H1 (cell line): ENCODE measurements at regions not wholly inside any gene's neighbourhood (a gene's known extent, or its start where the extent isn't known, plus 50 kb on each side); places are given as distances from the start of the nearest gene placed in this dataset.

Experiments used
- CTCF ChIA-PET: fragments of 300-600 bp; sonication (Branson Sonifier 250); formaldehyde crosslinking; loops from one replicate; lab custom pipeline; 2021; ENCODE audit not compliant: partially characterized antibody; lab: Charles Lee
- POLR2A ChIA-PET: fragments of 300-600 bp; sonication (Branson Sonifier 250); formaldehyde crosslinking; loops from one replicate; lab custom pipeline; 2021; ENCODE audit warnings: inconsistent platforms; ENCODE audit not compliant: partially characterized antibody; lab: Charles Lee
- DNase-seq, 2 experiments: peaks; one replicate each; pipeline versions ENCODE4 v3.0.0 to v3.0.0-alpha.2; 2010 to 2022; ENCODE audit warnings: low spot score in 2 of 2, low read depth in 1 of 2, mixed read lengths in 1 of 2
- FAIRE-seq: peaks from 2 replicates; lab custom pipeline; 2011; peaks lifted over from hg19 to GRCh38; lab: Jason Lieb, UNC
- H2AFZ ChIP-seq: 2 replicates; pipeline ENCODE4 v1.8.1; 2012; ENCODE audit warnings: low read length, inconsistent platforms
- H2AK5ac ChIP-seq: 2 replicates; pipeline ENCODE4 v1.6.1; 2013; ENCODE audit warnings: low read depth, low read length
- H2BK120ac ChIP-seq: replicated peaks from 2 replicates; pipeline ENCODE3; 2013; ENCODE audit warnings: low read depth, low read length, inconsistent platforms
- H2BK12ac ChIP-seq: 2 replicates; pipeline ENCODE4 v1.6.1; 2013; ENCODE audit warnings: low read depth, low read length
- H2BK15ac ChIP-seq: 2 replicates; pipeline ENCODE4 v1.6.1; 2013; ENCODE audit warnings: low read length
- H2BK20ac ChIP-seq: 2 replicates; pipeline ENCODE4 v1.6.1; 2013; ENCODE audit warnings: low read length
- H2BK5ac ChIP-seq: 2 replicates; pipeline ENCODE4 v1.6.1; 2013; ENCODE audit warnings: low read depth, low read length
- H3K14ac ChIP-seq: 2 replicates; pipeline ENCODE4 v1.6.1; 2013; ENCODE audit warnings: inconsistent platforms; ENCODE audit not compliant: insufficient read length
- H3K18ac ChIP-seq: 2 replicates; pipeline ENCODE4 v1.6.1; 2013; ENCODE audit warnings: low read length; ENCODE audit errors: extremely low read depth
- H3K23ac ChIP-seq: 2 replicates; pipeline ENCODE4 v1.6.1; 2013; ENCODE audit warnings: inconsistent platforms; ENCODE audit not compliant: insufficient read length
- H3K23me2 ChIP-seq: 2 replicates; pipeline ENCODE4 v1.6.1; 2013; ENCODE audit warnings: low read depth, low read length
- H3K27ac ChIP-seq: 2 replicates; pipeline ENCODE4 v1.6.1; 2011; ENCODE audit warnings: low read depth, low read length, inconsistent platforms
- H3K27me3 ChIP-seq, 4 experiments: replicated peaks in 1 of 4; 1 replicate in 1 of 4; 2 replicates in 3 of 4; pipeline versions ENCODE4 v1.6.1 to v1.8.1; 2011 to 2013; ENCODE audit warnings: low read length in 3 of 4, mild to moderate bottlenecking in 3 of 4, inconsistent platforms in 2 of 4, mixed read lengths in 2 of 4, moderate library complexity in 1 of 4; ENCODE audit not compliant: control insufficient read depth in 3 of 4, insufficient read depth in 3 of 4; ENCODE audit errors: extremely low read depth in 1 of 4
- H3K36me3 ChIP-seq, 4 experiments: 2 replicates each; pipeline versions ENCODE4 v1.6.1 to v1.8.1; 2011 to 2013; ENCODE audit warnings: mild to moderate bottlenecking in 4 of 4, low read length in 3 of 4, moderate library complexity in 2 of 4, control low read depth in 1 of 4, inconsistent platforms in 1 of 4; ENCODE audit not compliant: insufficient read depth in 4 of 4, control insufficient read depth in 2 of 4
- H3K4ac ChIP-seq: replicated peaks from 2 replicates; pipeline ENCODE3; 2013; ENCODE audit warnings: low read length, low read depth, mixed read lengths, inconsistent platforms; ENCODE audit not compliant: insufficient read length
- H3K4me1 ChIP-seq, 4 experiments: replicated peaks in 1 of 4; 1 replicate in 1 of 4; 2 replicates in 3 of 4; pipeline versions ENCODE4 v1.6.1 to v1.8.1; 2011 to 2013; ENCODE audit warnings: low read length in 3 of 4, inconsistent platforms in 2 of 4, mixed read lengths in 1 of 4; ENCODE audit not compliant: insufficient read depth in 4 of 4, control insufficient read depth in 3 of 4
- H3K4me2 ChIP-seq, 2 experiments: 2 replicates each; pipeline versions ENCODE4 v1.6.1 to v1.8.1; 2011 to 2013; ENCODE audit warnings: low read depth in 2 of 2, low read length in 2 of 2, control low read depth in 1 of 2, inconsistent platforms in 1 of 2, mild to moderate bottlenecking in 1 of 2; ENCODE audit not compliant: insufficient read depth in 1 of 2
- H3K4me3 ChIP-seq, 4 experiments: fragments of 200-600, 300-600 bp in 1 of 4; sonication (generic), shearing (Covaris generic), sonication (Bioruptor Twin) in 1 of 4; 2 replicates each; pipeline versions ENCODE4 v1.5.1 to v1.8.1; 2011 to 2016; ENCODE audit warnings: low read length in 4 of 4, low read depth in 3 of 4, control low read depth in 2 of 4, inconsistent platforms in 2 of 4, mild to moderate bottlenecking in 2 of 4, mixed read lengths in 1 of 4, moderate library complexity in 1 of 4; ENCODE audit not compliant: insufficient read depth in 2 of 4; ENCODE audit errors: extremely low read depth in 1 of 4
- H3K56ac ChIP-seq: replicated peaks from 2 replicates; pipeline ENCODE3; 2013; ENCODE audit warnings: low read depth, mild to moderate bottlenecking, mixed read lengths, low read length, inconsistent platforms; ENCODE audit not compliant: insufficient read length
- H3K79me1 ChIP-seq: 2 replicates; pipeline ENCODE4 v1.6.1; 2013; ENCODE audit warnings: low read depth, low read length, control low read depth
- H3K79me2 ChIP-seq, 2 experiments: 2 replicates each; pipeline versions ENCODE4 v1.6.1 to v1.8.1; 2012 to 2013; ENCODE audit warnings: low read length in 2 of 2, mild to moderate bottlenecking in 2 of 2, inconsistent platforms in 1 of 2; ENCODE audit not compliant: insufficient read depth in 2 of 2, control insufficient read depth in 1 of 2
- H3K9ac ChIP-seq, 4 experiments: replicated peaks in 1 of 4; 1 replicate in 1 of 4; 2 replicates in 3 of 4; pipeline versions ENCODE4 v1.6.1 to v1.8.1; 2011 to 2013; ENCODE audit warnings: low read depth in 3 of 4, low read length in 3 of 4, control low read depth in 2 of 4, mild to moderate bottlenecking in 2 of 4, moderate library complexity in 2 of 4, inconsistent platforms in 1 of 4; ENCODE audit errors: extremely low read depth in 1 of 4
- H3K9me3 ChIP-seq, 2 experiments: 2 replicates each; pipeline versions ENCODE4 v1.6.1 to v1.8.1; 2012 to 2013; ENCODE audit warnings: mild to moderate bottlenecking in 2 of 2, moderate library complexity in 2 of 2, control low read depth in 1 of 2, inconsistent platforms in 1 of 2, low read depth in 1 of 2, low read length in 1 of 2, mixed read lengths in 1 of 2; ENCODE audit not compliant: insufficient read depth in 2 of 2
- H4K20me1 ChIP-seq, 2 experiments: replicated peaks in 1 of 2; 2 replicates each; pipeline versions ENCODE3 to v1.8.1; 2011 to 2013; ENCODE audit warnings: inconsistent platforms in 2 of 2, low read length in 2 of 2, mild to moderate bottlenecking in 1 of 2; ENCODE audit not compliant: insufficient read depth in 2 of 2, control insufficient read depth in 1 of 2
- H4K5ac ChIP-seq: 2 replicates; pipeline ENCODE4 v1.6.1; 2013; ENCODE audit warnings: low read length, low read depth, mixed read lengths, inconsistent platforms; ENCODE audit not compliant: insufficient read length
- H4K8ac ChIP-seq: 2 replicates; pipeline ENCODE4 v1.8.0; 2013; ENCODE audit warnings: mild to moderate bottlenecking, moderate library complexity, low read length, inconsistent platforms; ENCODE audit not compliant: insufficient read depth; ENCODE audit errors: extremely low read depth
- H4K91ac ChIP-seq: replicated peaks from 2 replicates; pipeline ENCODE3; 2013; ENCODE audit warnings: low read length, mixed read lengths, inconsistent platforms; ENCODE audit not compliant: insufficient read length
- BCL11A ChIP-seq, 2 experiments: IDR thresholded peaks; one replicate each; pipeline ENCODE4 v1.6.1; 2011; ENCODE audit warnings: low read depth in 2 of 2, low read length in 2 of 2, mild to moderate bottlenecking in 2 of 2
- CTBP2 ChIP-seq: IDR thresholded peaks from 2 replicates; pipeline ENCODE4 v1.7.0; 2011; ENCODE audit warnings: borderline replicate concordance, mild to moderate bottlenecking, moderate library complexity, mixed read lengths, low read length; ENCODE audit not compliant: insufficient read depth, insufficient read length
- EP300 ChIP-seq, 2 experiments: IDR thresholded peaks; 1 replicate in 1 of 2; 2 replicates in 1 of 2; pipeline ENCODE4 v1.6.1; 2011 to 2012; ENCODE audit warnings: low read depth in 2 of 2, low read length in 2 of 2, mild to moderate bottlenecking in 2 of 2, borderline replicate concordance in 1 of 2, inconsistent platforms in 1 of 2, moderate library complexity in 1 of 2
- JUN ChIP-seq: IDR thresholded peaks from 2 replicates; pipeline ENCODE4 v1.6.1; 2011; ENCODE audit warnings: low read depth, mild to moderate bottlenecking, improper control_type of control experiment, low read length
- MAFK ChIP-seq: IDR thresholded peaks from 2 replicates; pipeline ENCODE4 v1.6.1; 2012; ENCODE audit warnings: low read depth, mild to moderate bottlenecking, improper control_type of control experiment, low read length
- ZNF274 ChIP-seq: IDR thresholded peaks from 2 replicates; pipeline ENCODE4 v1.7.0; 2012; ENCODE audit warnings: low read length, borderline replicate concordance; ENCODE audit errors: extremely low read depth
- WGBS, 2 experiments: shearing (Covaris generic) in 1 of 2; methylation state at CpG; one replicate each; pipeline versions ENCODE4 v1.1.6 to v1.1.7; 2013 to 2015; ENCODE audit warnings: low lambda C conversion rate in 2 of 2, mixed read lengths in 2 of 2, inconsistent platforms in 1 of 2, low coverage in 1 of 2, missing lambda C conversion rate in 1 of 2; ENCODE audit not compliant: insufficient replicate concordance in 2 of 2, insufficient coverage in 1 of 2, insufficient read length in 1 of 2; ENCODE audit errors: extremely low coverage in 1 of 2, missing lambda C conversion rate in 1 of 2; 5-methylcytosine and 5-hydroxymethylcytosine counted together
- TF ChIP-seq, protein P1 (sequence below): IDR thresholded peaks from 2 replicates; pipeline ENCODE4 v1.6.1; 2012; ENCODE audit warnings: inconsistent platforms

DNA sequence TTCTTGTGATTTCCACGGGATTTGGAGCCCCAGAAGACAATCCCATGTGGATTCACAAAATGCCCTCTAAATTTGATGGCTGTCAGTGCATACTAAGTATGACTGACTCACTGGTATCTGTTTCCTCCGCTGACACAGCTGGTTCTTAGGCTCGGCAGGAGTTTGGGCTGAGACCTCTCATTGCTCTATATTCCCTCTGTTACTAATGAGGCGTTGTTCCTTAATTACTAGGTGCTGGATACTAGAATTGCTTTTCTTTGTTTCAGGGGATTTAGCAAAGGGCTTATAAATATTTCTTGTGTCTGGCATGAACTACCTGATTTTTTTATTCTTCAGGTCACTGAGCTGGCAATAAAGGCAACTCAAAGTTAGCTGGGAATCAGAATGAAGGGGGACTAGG is 53.2 kb upstream of the EHF start:
- Histone ChIP-seq H2AK5ac (no peak overlapping the region), H3K9me3 (no peaks in the 10 kb centered on the region), H3K23me2 (no peaks in the 10 kb centered on the region), H4K91ac (no peak overlapping the region), H3K4ac (no peak overlapping the region), H2BK20ac (no peak overlapping the region), H4K5ac (no peak overlapping the region), H3K9ac (no peak overlapping the region), H3K18ac (no peak overlapping the region), H2BK15ac (no peak overlapping the region), H2AFZ (no peak overlapping the region), H3K36me3 (no peaks in the 10 kb centered on the region), H2BK120ac (no peak overlapping the region), H2BK12ac (no peak overlapping the region), H4K20me1 (no peaks in the 10 kb centered on the region), H3K14ac (no peak overlapping the region), H3K56ac (no peak overlapping the region), H3K4me3 (no peak overlapping the region), H2BK5ac (no peak overlapping the region), H3K23ac (no peak overlapping the region), H3K79me1 (no peaks in the 10 kb centered on the region), H3K27me3 (no peaks in the 10 kb centered on the region), H3K4me1 (0 out of 7 replicates have a peak, but pooled peaks cover 0 to 2% (median 0%) of the 10 kb centered on the region in 4 experiments), H4K8ac (no peak overlapping the region), H3K79me2 (no peaks in the 10 kb centered on the region), H3K4me2 (no peak overlapping the region), H3K27ac (no peak overlapping the region)
- DNase-seq, result no peak
- CTCF ChIA-PET, result interaction anchor here (0.7 to 5.4 kb wide), 5 partner anchors 10 to 318 kb away, joined by 3 to 39 read pairs (median 4); no protein-coding TSS in a partner anchor
- WGBS, 2 experiments, result 92% methylated on average over 4 of the region's 4 CpGs; no CpG with 5 or more reads in 1 of the 2 experiments
- POLR2A ChIA-PET, result no interaction called here
- no peak for FAIRE-seq
- TF ChIP-seq BCL11A (IDR thresholded peaks at IDR 0.05; ENCODE audit: low read depth in 2 of 2, low read length in 2 of 2) (no peak), MAFK (no peak), ZNF274 (no peak), JUN (no peak), CTBP2 (no peak), EP300 (IDR thresholded peaks at IDR 0.05; ENCODE audit: borderline replicate concordance in 1 of 2, low read depth in 2 of 2, low read length in 2 of 2) (no peak)
- TF ChIP-seq, protein P1, sequence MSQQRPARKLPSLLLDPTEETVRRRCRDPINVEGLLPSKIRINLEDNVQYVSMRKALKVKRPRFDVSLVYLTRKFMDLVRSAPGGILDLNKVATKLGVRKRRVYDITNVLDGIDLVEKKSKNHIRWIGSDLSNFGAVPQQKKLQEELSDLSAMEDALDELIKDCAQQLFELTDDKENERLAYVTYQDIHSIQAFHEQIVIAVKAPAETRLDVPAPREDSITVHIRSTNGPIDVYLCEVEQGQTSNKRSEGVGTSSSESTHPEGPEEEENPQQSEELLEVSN, result no peak
